ENCODE measurements at regions not wholly inside any gene's neighbourhood (a gene's known extent, or its start where the extent isn't known, plus 50 kb on each side); places are given as distances from the start of the nearest gene placed in this dataset.

DNA sequence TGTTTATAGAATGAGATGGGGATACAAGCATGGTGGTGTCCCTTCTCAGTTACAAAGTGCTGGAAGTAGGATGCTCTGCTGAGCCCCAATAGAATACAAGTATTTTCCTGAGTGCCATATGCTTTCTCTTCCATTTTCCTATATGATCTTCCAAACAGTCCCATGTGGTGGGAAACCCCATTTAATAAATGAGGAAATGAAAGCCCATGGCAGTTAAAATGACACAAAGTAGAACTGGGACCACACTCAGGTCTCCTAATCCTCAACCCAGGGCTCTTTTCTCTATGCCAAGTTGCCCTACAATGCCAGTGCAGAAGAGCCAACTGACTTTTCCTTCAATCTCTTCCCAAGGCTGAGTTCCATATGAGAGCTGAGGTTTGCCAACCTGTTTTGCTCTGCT, 198.0 kb upstream of the FOXN2 start:
- Histone ChIP-seq H3K27ac (ENCODE audit: low read length) (no peak overlapping the region), H3K4me3 (ENCODE audit: low read length) (no peak overlapping the region), H3K9me3 (ENCODE audit: control insufficient read depth, insufficient read depth, low read length) (no peaks in the 10 kb centered on the region), H3K4me1 (ENCODE audit: control insufficient read depth, insufficient read depth, low read length) (no peaks in the 10 kb centered on the region), H3K36me3 (ENCODE audit: control insufficient read depth, insufficient read depth, low read length) (no peaks in the 10 kb centered on the region), H3K27me3 (ENCODE audit: control insufficient read depth, insufficient read depth, low read length) (no peaks in the 10 kb centered on the region)
- no peak for DNase-seq (ENCODE audit: low read depth, low spot score)

DNA sequence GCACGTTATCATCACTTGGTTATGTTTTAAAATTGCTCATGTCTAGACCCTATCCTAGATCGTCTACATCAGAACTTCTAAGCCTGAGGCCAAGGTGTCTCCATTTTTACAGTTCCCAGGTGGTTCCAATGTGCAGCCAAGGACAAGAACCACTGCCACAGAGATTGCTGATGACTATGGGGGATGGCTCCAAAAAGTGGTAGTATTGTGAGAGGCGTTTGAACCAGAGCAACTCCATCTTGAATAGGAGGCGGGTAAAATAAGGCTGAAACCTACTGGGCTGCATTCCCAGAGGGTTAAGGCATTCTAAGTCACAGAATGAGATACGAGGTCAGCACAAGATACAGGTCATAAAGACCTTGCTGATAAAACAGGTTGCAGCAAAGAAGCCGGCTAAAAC, 195.6 kb upstream of the FOXN2 start:
- no CpG with 5 or more reads among the region's 6 CpGs for WGBS (ENCODE audit: insufficient coverage, insufficient read length)
- Histone ChIP-seq H3K27ac (ENCODE audit: low read length) (no peak overlapping the region), H3K9me3 (ENCODE audit: control insufficient read depth, insufficient read depth, low read length) (no peaks in the 10 kb centered on the region), H3K36me3 (ENCODE audit: control insufficient read depth, insufficient read depth, low read length) (no peaks in the 10 kb centered on the region), H3K4me3 (ENCODE audit: low read length) (no peak overlapping the region), H3K4me1 (ENCODE audit: control insufficient read depth, insufficient read depth, low read length) (no peaks in the 10 kb centered on the region), H3K27me3 (ENCODE audit: control insufficient read depth, insufficient read depth, low read length) (no peaks in the 10 kb centered on the region)
- no peak for DNase-seq (ENCODE audit: low read depth, low spot score)

DNA sequence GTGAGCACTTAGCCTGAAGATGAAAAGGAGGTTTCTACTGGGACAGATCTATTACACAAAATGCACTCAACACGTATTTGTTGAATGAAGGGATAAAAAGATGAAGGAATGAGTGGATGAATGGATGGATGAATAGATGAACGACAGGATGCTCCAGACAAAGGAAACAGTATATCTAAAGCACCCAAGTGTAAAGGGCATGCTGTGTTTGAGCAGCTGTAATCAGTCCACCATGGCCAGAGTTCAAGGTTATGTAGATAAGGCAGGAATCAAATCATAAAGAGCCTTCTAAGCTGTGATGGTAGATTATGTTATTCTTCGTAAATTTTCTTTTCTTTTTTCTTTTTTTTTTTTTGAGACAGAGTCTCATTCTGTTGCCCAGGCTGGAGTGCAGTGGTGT, 194.4 kb upstream of the FOXN2 start:
- no peaks in the 10 kb centered on the region for H3K9me3 ChIP-seq (ENCODE audit: control insufficient read depth, insufficient read depth, low read length)
- H3K4me3 ChIP-seq (ENCODE audit: low read length): no peak overlapping the region
- no peaks in the 10 kb centered on the region for H3K4me1 ChIP-seq (ENCODE audit: control insufficient read depth, insufficient read depth, low read length)
- no CpG with 5 or more reads among the region's 3 CpGs for WGBS (ENCODE audit: insufficient coverage, insufficient read length)
- H3K27me3 ChIP-seq (ENCODE audit: control insufficient read depth, insufficient read depth, low read length): no peaks in the 10 kb centered on the region
- no peaks in the 10 kb centered on the region for H3K36me3 ChIP-seq (ENCODE audit: control insufficient read depth, insufficient read depth, low read length)
- DNase-seq (ENCODE audit: low read depth, low spot score): no peak
- no peak overlapping the region for H3K27ac ChIP-seq (ENCODE audit: low read length)

DNA sequence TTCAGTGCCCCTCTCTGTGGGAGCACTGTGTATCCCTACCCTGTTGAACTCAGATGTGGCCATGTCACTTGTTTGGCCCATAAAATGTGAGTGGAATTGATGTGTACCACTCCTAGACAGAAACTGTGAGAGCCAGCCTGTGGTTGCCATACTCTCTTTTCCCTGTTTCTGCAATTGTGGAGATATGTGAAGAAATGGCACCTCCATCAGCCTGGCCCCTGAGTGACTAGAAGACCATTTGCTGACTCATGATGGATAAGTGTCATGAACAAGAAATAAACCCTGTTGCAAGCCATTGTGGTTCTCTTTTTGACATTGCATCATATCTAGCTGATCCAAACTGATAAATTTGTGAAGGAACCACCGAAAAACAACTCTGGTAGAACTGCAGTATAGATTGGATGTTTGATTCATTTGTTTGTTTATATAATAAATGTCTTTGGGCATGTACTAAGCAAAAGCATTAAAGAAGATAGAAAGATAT, 193.7 kb upstream of the FOXN2 start:
- WGBS (ENCODE audit: insufficient coverage, insufficient read length): no CpG with 5 or more reads among the region's 1 CpG
- no peak overlapping the region for H3K4me3 ChIP-seq (ENCODE audit: low read length)
- H3K27ac ChIP-seq (ENCODE audit: low read length): no peak overlapping the region

DNA sequence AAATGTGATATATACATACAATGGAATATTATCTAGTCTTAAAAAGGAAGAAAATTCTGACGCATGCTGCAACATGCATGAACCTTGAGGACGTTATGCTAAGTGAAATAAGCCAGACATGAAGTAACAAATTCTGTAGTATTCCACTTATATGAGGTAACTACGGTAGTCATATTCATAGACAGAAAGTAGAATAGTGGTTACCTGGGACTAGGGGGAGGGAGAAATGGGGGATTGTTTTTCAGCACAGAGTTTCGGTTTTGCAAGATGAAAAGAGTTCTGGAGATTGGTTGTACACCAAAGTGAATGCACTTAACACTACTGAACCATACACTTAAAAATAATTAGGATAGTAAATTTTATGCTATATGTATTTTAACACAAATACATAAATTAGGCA, 192.3 kb upstream of the FOXN2 start:
- WGBS (ENCODE audit: insufficient coverage, insufficient read length): no CpG with 5 or more reads among the region's 4 CpGs
- no peaks in the 10 kb centered on the region for H3K36me3 ChIP-seq (ENCODE audit: control insufficient read depth, insufficient read depth, low read length)
- H3K27me3 ChIP-seq (ENCODE audit: control insufficient read depth, insufficient read depth, low read length): no peaks in the 10 kb centered on the region
- no peaks in the 10 kb centered on the region for H3K4me1 ChIP-seq (ENCODE audit: control insufficient read depth, insufficient read depth, low read length)
- no peak for DNase-seq (ENCODE audit: low read depth, low spot score)
- no peaks in the 10 kb centered on the region for H3K9me3 ChIP-seq (ENCODE audit: control insufficient read depth, insufficient read depth, low read length)
- no peak overlapping the region for H3K4me3 ChIP-seq (ENCODE audit: low read length)
- H3K27ac ChIP-seq (ENCODE audit: low read length): no peak overlapping the region

More for the DNA sequence above, 193.7 kb upstream of the FOXN2 start:
- Histone ChIP-seq H3K4me1 (ENCODE audit: control insufficient read depth, insufficient read depth, low read length) (no peaks in the 10 kb centered on the region), H3K27me3 (ENCODE audit: control insufficient read depth, insufficient read depth, low read length) (no peaks in the 10 kb centered on the region), H3K9me3 (ENCODE audit: control insufficient read depth, insufficient read depth, low read length) (no peaks in the 10 kb centered on the region), H3K36me3 (ENCODE audit: control insufficient read depth, insufficient read depth, low read length) (no peaks in the 10 kb centered on the region)
- no peak for DNase-seq (ENCODE audit: low read depth, low spot score)

DNA sequence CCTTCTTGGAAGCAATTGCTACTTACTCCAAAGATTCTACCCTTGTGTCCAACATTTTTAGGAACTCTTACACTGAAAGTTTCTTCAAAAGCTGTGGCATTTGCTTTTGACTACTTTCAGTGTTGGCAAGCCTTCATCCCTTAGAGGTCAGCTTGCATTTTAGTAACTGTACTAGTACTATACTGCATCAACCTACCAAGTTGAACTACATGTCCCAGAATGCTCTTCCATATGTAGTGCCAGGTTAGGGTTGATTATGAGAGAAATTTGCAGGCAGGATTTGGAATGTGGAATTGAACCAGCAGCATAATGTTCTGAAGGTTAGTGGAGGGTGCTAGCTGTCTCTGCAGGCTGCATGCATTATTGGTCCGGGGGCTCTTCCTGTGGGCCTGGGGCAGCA, 189.9 kb upstream of the FOXN2 start:
- Histone ChIP-seq H3K27me3 (ENCODE audit: control insufficient read depth, insufficient read depth, low read length) (no peaks in the 10 kb centered on the region), H3K4me1 (ENCODE audit: control insufficient read depth, insufficient read depth, low read length) (no peaks in the 10 kb centered on the region), H3K4me3 (ENCODE audit: low read length) (no peak overlapping the region), H3K9me3 (ENCODE audit: control insufficient read depth, insufficient read depth, low read length) (no peaks in the 10 kb centered on the region), H3K36me3 (ENCODE audit: control insufficient read depth, insufficient read depth, low read length) (no peaks in the 10 kb centered on the region), H3K27ac (ENCODE audit: low read length) (no peak overlapping the region)
- no peak for DNase-seq (ENCODE audit: low read depth, low spot score)
- WGBS (ENCODE audit: insufficient coverage, insufficient read length): no CpG with 5 or more reads among the region's 1 CpG

DNA sequence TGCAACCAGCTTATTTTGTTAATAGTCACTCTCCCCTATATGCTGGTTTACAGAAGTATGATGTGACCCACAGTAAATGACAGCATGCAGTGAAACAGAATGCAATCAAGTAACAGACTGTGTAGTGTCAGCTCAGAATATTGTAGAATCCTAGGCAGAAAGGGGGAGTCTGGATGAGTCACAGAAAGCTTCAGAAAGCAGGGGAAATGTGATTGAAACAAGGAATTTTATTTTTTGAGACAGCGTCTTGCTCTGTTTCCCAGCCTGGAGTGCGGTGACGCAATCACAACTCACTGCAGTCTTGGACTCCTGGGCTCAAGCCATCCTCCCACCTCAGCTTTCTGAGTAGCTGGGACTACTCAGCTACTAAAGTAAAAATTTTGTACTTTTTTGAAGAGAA, 188.3 kb upstream of the FOXN2 start:
- no CpG with 5 or more reads among the region's 3 CpGs for WGBS (ENCODE audit: insufficient coverage, insufficient read length)
- no peaks in the 10 kb centered on the region for H3K4me1 ChIP-seq (ENCODE audit: control insufficient read depth, insufficient read depth, low read length)
- no peak overlapping the region for H3K4me3 ChIP-seq (ENCODE audit: low read length)
- no peaks in the 10 kb centered on the region for H3K9me3 ChIP-seq (ENCODE audit: control insufficient read depth, insufficient read depth, low read length)
- H3K27me3 ChIP-seq (ENCODE audit: control insufficient read depth, insufficient read depth, low read length): no peaks in the 10 kb centered on the region
- no peak for DNase-seq (ENCODE audit: low read depth, low spot score)
- H3K36me3 ChIP-seq (ENCODE audit: control insufficient read depth, insufficient read depth, low read length): no peaks in the 10 kb centered on the region
- H3K27ac ChIP-seq (ENCODE audit: low read length): no peak overlapping the region

DNA sequence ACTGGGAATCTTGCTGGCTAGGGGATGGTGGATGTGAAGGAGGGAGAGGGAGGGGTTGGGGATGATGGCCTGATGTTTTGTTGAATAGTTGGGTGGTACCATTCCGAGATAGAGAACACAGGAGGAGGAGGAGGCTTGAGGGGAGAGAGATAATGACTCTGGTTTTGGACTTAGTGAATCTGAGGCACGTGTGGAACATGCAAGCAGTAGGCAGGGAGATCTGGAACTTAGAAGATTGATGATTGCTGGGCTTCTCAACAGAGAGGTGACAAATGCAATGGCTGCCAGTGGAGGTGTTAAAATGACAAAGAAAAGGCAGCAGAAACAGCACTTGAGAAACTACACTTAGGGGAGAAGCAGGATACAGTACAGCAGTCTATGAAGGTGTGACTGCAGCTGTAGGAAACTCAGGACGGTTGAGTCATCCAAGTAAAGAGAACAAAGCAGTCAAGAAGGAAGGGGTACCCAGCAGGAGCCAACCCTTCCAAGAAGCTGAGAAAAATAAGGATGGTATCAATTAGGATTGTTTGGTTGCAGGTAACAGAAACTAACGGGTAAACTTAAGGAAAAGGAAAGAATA, 186.8 kb upstream of the FOXN2 start:
- H3K4me1 ChIP-seq (ENCODE audit: control insufficient read depth, insufficient read depth, low read length): no peaks in the 10 kb centered on the region
- no peaks in the 10 kb centered on the region for H3K27me3 ChIP-seq (ENCODE audit: control insufficient read depth, insufficient read depth, low read length)
- H3K4me3 ChIP-seq (ENCODE audit: low read length): no peak overlapping the region
- no peak for DNase-seq (ENCODE audit: low read depth, low spot score)
- no CpG with 5 or more reads among the region's 4 CpGs for WGBS (ENCODE audit: insufficient coverage, insufficient read length)
- no peaks in the 10 kb centered on the region for H3K9me3 ChIP-seq (ENCODE audit: control insufficient read depth, insufficient read depth, low read length)
- H3K36me3 ChIP-seq (ENCODE audit: control insufficient read depth, insufficient read depth, low read length): no peaks in the 10 kb centered on the region
- H3K27ac ChIP-seq (ENCODE audit: low read length): no peak overlapping the region

DNA sequence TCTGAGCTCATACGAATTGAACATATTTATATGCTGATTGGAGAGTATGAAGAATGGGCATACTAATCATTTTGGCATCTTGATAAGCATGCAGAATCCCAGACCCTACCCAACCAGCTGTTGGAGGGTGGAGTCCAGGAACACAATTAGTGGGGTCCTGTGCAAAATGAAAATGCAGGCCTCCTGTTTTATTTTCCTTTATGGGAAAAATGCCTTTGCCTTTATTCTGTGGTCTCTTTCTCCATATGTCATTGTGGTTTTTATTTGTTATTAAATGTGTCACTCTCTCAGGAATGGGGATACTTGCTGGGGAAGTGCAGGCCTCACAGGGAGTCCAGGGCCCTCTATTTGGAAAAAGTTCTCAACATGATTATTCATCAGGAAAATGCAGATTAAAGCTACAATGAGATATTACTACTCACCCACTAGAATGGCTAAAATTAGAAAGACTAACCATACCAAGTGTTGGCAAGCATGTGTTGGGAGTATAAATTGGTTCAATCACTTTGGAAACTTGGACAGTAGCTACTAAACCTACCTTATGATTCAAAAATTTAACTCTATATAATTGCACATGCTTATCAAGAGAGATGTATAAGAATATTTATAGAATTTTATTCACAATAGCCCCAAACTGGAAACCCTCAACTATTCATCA, 185.1 kb upstream of the FOXN2 start:
- H3K27me3 ChIP-seq (ENCODE audit: control insufficient read depth, insufficient read depth, low read length): no peaks in the 10 kb centered on the region
- no CpG with 5 or more reads among the region's 1 CpG for WGBS (ENCODE audit: insufficient coverage, insufficient read length)
- H3K9me3 ChIP-seq (ENCODE audit: control insufficient read depth, insufficient read depth, low read length): no peaks in the 10 kb centered on the region
- H3K27ac ChIP-seq (ENCODE audit: low read length): no peak overlapping the region
- no peak for DNase-seq (ENCODE audit: low read depth, low spot score)
- H3K4me1 ChIP-seq (ENCODE audit: control insufficient read depth, insufficient read depth, low read length): no peaks in the 10 kb centered on the region
- H3K4me3 ChIP-seq (ENCODE audit: low read length): no peak overlapping the region
- H3K36me3 ChIP-seq (ENCODE audit: control insufficient read depth, insufficient read depth, low read length): no peaks in the 10 kb centered on the region

DNA sequence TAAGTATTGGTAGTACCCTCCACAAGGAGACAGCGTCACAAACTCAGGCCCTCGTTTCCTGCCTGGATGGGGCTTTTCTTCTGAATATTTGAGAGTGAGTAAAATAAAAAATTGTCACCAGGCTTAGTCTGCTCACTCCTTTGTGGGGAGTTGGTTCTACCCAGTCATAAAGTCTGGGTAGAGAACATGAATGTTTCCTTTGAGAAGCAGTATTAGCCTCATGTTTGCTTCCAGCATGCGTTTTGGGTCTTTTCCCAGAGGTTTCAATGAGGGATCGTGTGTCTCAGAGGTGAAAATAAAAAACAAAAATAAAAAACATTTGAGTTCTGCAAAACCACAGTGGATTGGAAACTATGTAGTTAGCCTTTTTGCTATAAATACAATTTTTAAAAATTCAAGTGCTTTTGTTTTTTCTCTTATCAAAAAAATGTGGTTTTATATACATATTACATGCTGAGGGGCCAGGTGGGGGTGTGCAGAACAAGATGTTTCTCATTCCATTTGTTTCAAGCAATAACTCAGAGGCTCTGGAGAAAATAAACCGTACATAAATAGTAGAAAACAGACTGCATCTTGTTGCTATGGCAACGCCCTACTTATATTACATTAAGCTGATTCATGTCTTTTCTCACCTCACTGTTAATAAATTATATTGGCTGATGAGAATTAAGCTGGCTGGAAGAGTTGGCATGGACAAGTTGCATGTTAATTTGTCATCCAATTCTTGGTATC, 182.8 kb upstream of the FOXN2 start:
- no peaks in the 10 kb centered on the region for H3K36me3 ChIP-seq (ENCODE audit: control insufficient read depth, insufficient read depth, low read length)
- no peak overlapping the region for H3K4me3 ChIP-seq (ENCODE audit: low read length)
- no peaks in the 10 kb centered on the region for H3K27me3 ChIP-seq (ENCODE audit: control insufficient read depth, insufficient read depth, low read length)
- no CpG with 5 or more reads among the region's 6 CpGs for WGBS (ENCODE audit: insufficient coverage, insufficient read length)
- no peak overlapping the region for H3K27ac ChIP-seq (ENCODE audit: low read length)
- H3K4me1 ChIP-seq (ENCODE audit: control insufficient read depth, insufficient read depth, low read length): no peaks in the 10 kb centered on the region
- DNase-seq (ENCODE audit: low read depth, low spot score): no peak
- H3K9me3 ChIP-seq (ENCODE audit: control insufficient read depth, insufficient read depth, low read length): no peaks in the 10 kb centered on the region

DNA sequence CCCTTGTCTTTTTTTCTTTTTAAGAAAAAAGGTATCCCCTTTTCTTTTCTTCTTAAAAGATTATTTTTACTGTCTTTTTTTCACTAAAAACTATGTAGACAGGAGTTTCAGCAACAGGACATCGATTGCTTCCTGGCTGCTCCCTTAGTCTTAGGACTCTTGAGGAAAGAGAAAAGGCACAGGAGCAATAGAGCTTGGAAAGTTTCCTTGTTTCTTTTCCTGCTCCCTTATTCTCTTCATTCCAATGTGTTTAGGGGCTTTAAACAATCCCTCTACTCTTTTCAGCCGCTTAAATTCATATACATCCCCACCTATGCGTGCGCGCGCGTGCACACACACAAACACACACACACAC, 182.2 kb upstream of the FOXN2 start:
- H3K36me3 ChIP-seq (ENCODE audit: control insufficient read depth, insufficient read depth, low read length): no peaks in the 10 kb centered on the region
- DNase-seq (ENCODE audit: low read depth, low spot score): no peak
- H3K4me1 ChIP-seq (ENCODE audit: control insufficient read depth, insufficient read depth, low read length): no peaks in the 10 kb centered on the region
- H3K27ac ChIP-seq (ENCODE audit: low read length): no peak overlapping the region
- no peaks in the 10 kb centered on the region for H3K9me3 ChIP-seq (ENCODE audit: control insufficient read depth, insufficient read depth, low read length)
- H3K4me3 ChIP-seq (ENCODE audit: low read length): no peak overlapping the region
- H3K27me3 ChIP-seq (ENCODE audit: control insufficient read depth, insufficient read depth, low read length): no peaks in the 10 kb centered on the region
- WGBS (ENCODE audit: insufficient coverage, insufficient read length): no CpG with 5 or more reads among the region's 7 CpGs

Measured in iPS DF 6.9 (cell line).